ENCODE measurements at regions not wholly inside any gene's neighbourhood (a gene's known extent, or its start where the extent isn't known, plus 50 kb on each side); places are given as distances from the start of the nearest gene placed in this dataset.

GRCh38 chr5:4228708-4229107 is 633.1 kb downstream of the IRX1 start:
- DNase-seq (ENCODE audit: low spot score): no peak

- no peak for DNase-seq (ENCODE audit: low spot score)
Observed at GRCh38 chr5:4229414-4230292, 634.0 kb downstream of the IRX1 start.

- no peak for DNase-seq (ENCODE audit: low spot score)
Observed at GRCh38 chr5:4230471-4230785, 634.8 kb downstream of the IRX1 start.

GRCh38 chr5:4230786-4231641 is 635.4 kb downstream of the IRX1 start:
- DNase-seq (ENCODE audit: low spot score): no peak

GRCh38 chr5:4232084-4232483 is 636.5 kb downstream of the IRX1 start:
- DNase-seq (ENCODE audit: low spot score): no peak

GRCh38 chr5:4233671-4234070 is 638.0 kb downstream of the IRX1 start:
- no peak for DNase-seq (ENCODE audit: low spot score)

GRCh38 chr5:4243479-4244264 is 648.0 kb downstream of the IRX1 start:
- DNase-seq (ENCODE audit: low spot score): no peak

GRCh38 chr5:4244306-4244705 is 648.7 kb downstream of the IRX1 start:
- no peak for DNase-seq (ENCODE audit: low spot score)

GRCh38 chr5:4245076-4245475 is 649.4 kb downstream of the IRX1 start:
- DNase-seq (ENCODE audit: low spot score): no peak

GRCh38 chr5:4245511-4245910 is 649.9 kb downstream of the IRX1 start:
- no peak for DNase-seq (ENCODE audit: low spot score)

GRCh38 chr5:4246447-4246846 is 650.8 kb downstream of the IRX1 start:
- DNase-seq (ENCODE audit: low spot score): no peak

- DNase-seq (ENCODE audit: low spot score): no peak
Observed at GRCh38 chr5:4250254-4250653, 654.6 kb downstream of the IRX1 start.

GRCh38 chr5:4252385-4252784 is 656.8 kb downstream of the IRX1 start:
- DNase-seq (ENCODE audit: low spot score): no peak

GRCh38 chr5:4254736-4255135 is 659.1 kb downstream of the IRX1 start:
- DNase-seq (ENCODE audit: low spot score): no peak

GRCh38 chr5:4255441-4255840 is 659.8 kb downstream of the IRX1 start:
- DNase-seq (ENCODE audit: low spot score): no peak

GRCh38 chr5:4258170-4258569 is 662.5 kb downstream of the IRX1 start:
- DNase-seq (ENCODE audit: low spot score): no peak

GRCh38 chr5:4271193-4271592 is 675.6 kb downstream of the IRX1 start:
- no peak for DNase-seq (ENCODE audit: low spot score)

GRCh38 chr5:4275232-4275631 is 679.6 kb downstream of the IRX1 start:
- no peak for DNase-seq (ENCODE audit: low spot score)

GRCh38 chr5:4294878-4295277 is 699.2 kb downstream of the IRX1 start:
- no peak for DNase-seq (ENCODE audit: low spot score)

GRCh38 chr5:4295663-4296339 is 700.2 kb downstream of the IRX1 start:
- no peak for DNase-seq (ENCODE audit: low spot score)

GRCh38 chr5:4306057-4306456 is 710.4 kb downstream of the IRX1 start:
- DNase-seq (ENCODE audit: low spot score): no peak

- DNase-seq (ENCODE audit: low spot score): no peak
Observed at GRCh38 chr5:4309026-4309425, 713.4 kb downstream of the IRX1 start.

All from AG08395 (cell line).